HepG2 (cell line): ENCODE measurements at regions not wholly inside any gene's neighbourhood (a gene's known extent, or its start where the extent isn't known, plus 50 kb on each side); places are given as distances from the start of the nearest gene placed in this dataset.

ENCODE experiments used
- ARID2 ChIP-seq: sonication (generic); formaldehyde crosslinking; IDR thresholded peaks from 2 replicates; pipeline ENCODE4 v1.8.1; 2022; ENCODE audit warnings: mild to moderate bottlenecking, missing genetic modification reagents, borderline replicate concordance
- FOXM1 ChIP-seq: sonication (generic); formaldehyde crosslinking; IDR thresholded peaks from 2 replicates; pipeline ENCODE4 v1.5.0; 2020; ENCODE audit warnings: missing genetic modification reagents
- GATA4 ChIP-seq: sonication (generic); IDR thresholded peaks from 2 replicates; pipeline ENCODE4 v1.6.1; 2016; ENCODE audit warnings: antibody characterized with exemption, low read depth, borderline replicate concordance
- HNF4G ChIP-seq, 2 experiments: sonication (generic) in 1 of 2; formaldehyde crosslinking in 1 of 2; IDR thresholded peaks; 2 replicates each; pipeline versions ENCODE4 v1.4.0 to v1.6.1; 2011 to 2020; ENCODE audit warnings: borderline replicate concordance in 2 of 2, low read depth in 2 of 2, mild to moderate bottlenecking in 2 of 2, low read length in 1 of 2, missing genetic modification reagents in 1 of 2, moderate library complexity in 1 of 2
- HNRNPK ChIP-seq: fragments of 200-400 bp; formaldehyde crosslinking; IDR thresholded peaks from 2 replicates; pipeline ENCODE4 v1.6.1; 2018; ENCODE audit warnings: low read length, low read depth, moderate library complexity, mild to moderate bottlenecking; ENCODE audit not compliant: poor library complexity, severe bottlenecking
- KAT7 ChIP-seq: IDR thresholded peaks from 2 replicates; pipeline ENCODE4 v1.6.1; 2018; ENCODE audit warnings: borderline replicate concordance, missing compliant biosample characterization
- LBX2 ChIP-seq: sonication (generic); formaldehyde crosslinking; IDR thresholded peaks from 2 replicates; pipeline ENCODE4 v1.5.0; 2020; ENCODE audit warnings: missing genetic modification reagents, mild to moderate bottlenecking, borderline replicate concordance
- MAZ ChIP-seq, 2 experiments: sonication (generic) in 1 of 2; formaldehyde crosslinking in 1 of 2; IDR thresholded peaks; 2 replicates each; pipeline versions ENCODE4 v1.5.0 to v1.6.1; 2012 to 2020; ENCODE audit warnings: low read depth in 2 of 2, mild to moderate bottlenecking in 2 of 2, borderline replicate concordance in 1 of 2, improper control_type of control experiment in 1 of 2, low read length in 1 of 2, missing genetic modification reagents in 1 of 2, moderate library complexity in 1 of 2
- NFATC3 ChIP-seq: sonication (generic); formaldehyde crosslinking; IDR thresholded peaks from 2 replicates; pipeline ENCODE4 v1.5.1; 2020; ENCODE audit warnings: mild to moderate bottlenecking, missing genetic modification reagents
- NRL ChIP-seq: sonication (generic); formaldehyde crosslinking; IDR thresholded peaks from 2 replicates; pipeline ENCODE4 v1.5.0; 2020; ENCODE audit warnings: missing genetic modification reagents, mild to moderate bottlenecking, moderate library complexity, borderline replicate concordance
- PCBP1 ChIP-seq: fragments of 200-400 bp; formaldehyde crosslinking; IDR thresholded peaks from 2 replicates; pipeline ENCODE4 v1.6.1; 2017; ENCODE audit warnings: mild to moderate bottlenecking, low read depth, low read length, borderline replicate concordance
- REXO4 ChIP-seq: sonication (generic); formaldehyde crosslinking; IDR thresholded peaks from 2 replicates; pipeline ENCODE4 v1.8.0; 2022; ENCODE audit warnings: missing genetic modification reagents, mild to moderate bottlenecking, borderline replicate concordance
- TCF7 ChIP-seq: sonication (generic); IDR thresholded peaks from 2 replicates; pipeline ENCODE4 v1.6.1; 2016; ENCODE audit warnings: antibody characterized with exemption, low read depth
- ZBTB14 ChIP-seq: sonication (generic); formaldehyde crosslinking; IDR thresholded peaks from 2 replicates; pipeline ENCODE4 v1.4.0; 2020; ENCODE audit warnings: missing genetic modification reagents
- ZFP82 ChIP-seq: sonication (generic); formaldehyde crosslinking; IDR thresholded peaks from 2 replicates; pipeline ENCODE4 v1.5.1; 2020; ENCODE audit warnings: mild to moderate bottlenecking, missing genetic modification reagents, borderline replicate concordance
- ZMYM4 ChIP-seq: sonication (generic); formaldehyde crosslinking; IDR thresholded peaks from 2 replicates; pipeline ENCODE4 v1.8.1; 2023; ENCODE audit warnings: mild to moderate bottlenecking, missing genetic modification reagents
- ZNF232 ChIP-seq: sonication (generic); formaldehyde crosslinking; IDR thresholded peaks from 2 replicates; pipeline ENCODE4 v1.4.0; 2020; ENCODE audit warnings: missing genetic modification reagents, borderline replicate concordance
- ZNF367 ChIP-seq: sonication (generic); formaldehyde crosslinking; IDR thresholded peaks from 2 replicates; pipeline ENCODE4 v1.4.0; 2020; ENCODE audit warnings: missing genetic modification reagents, borderline replicate concordance
- ZNF431 ChIP-seq: sonication (generic); formaldehyde crosslinking; IDR thresholded peaks from 2 replicates; pipeline ENCODE4 v1.9.0; 2022; ENCODE audit warnings: missing genetic modification reagents, low read depth, mild to moderate bottlenecking, borderline replicate concordance
- ZNF550 ChIP-seq: sonication (generic); formaldehyde crosslinking; IDR thresholded peaks from 2 replicates; pipeline ENCODE4 v1.4.0; 2020; ENCODE audit warnings: mild to moderate bottlenecking, missing genetic modification reagents, borderline replicate concordance
- ZNF556 ChIP-seq: sonication (generic); formaldehyde crosslinking; IDR thresholded peaks from 2 replicates; pipeline ENCODE4 v1.4.0; 2020; ENCODE audit warnings: mild to moderate bottlenecking, missing genetic modification reagents, borderline replicate concordance
- ZNF605 ChIP-seq: sonication (generic); formaldehyde crosslinking; IDR thresholded peaks from 2 replicates; pipeline ENCODE4 v1.8.0; 2022; ENCODE audit warnings: mild to moderate bottlenecking, missing genetic modification reagents
- ZNF614 ChIP-seq: IDR thresholded peaks from 2 replicates; pipeline ENCODE4 v1.6.1; 2018; ENCODE audit warnings: missing biosample characterization, missing genetic modification reagents, inconsistent platforms, borderline replicate concordance
- TF ChIP-seq, protein P1 (sequence below): sonication (generic); formaldehyde crosslinking; IDR thresholded peaks from 2 replicates; pipeline ENCODE4 v1.4.0; 2020; ENCODE audit warnings: missing genetic modification reagents

GRCh38 chr16:80265624-80266306, 275.0 kb upstream of the DYNLRB2 start (continued):
- TF ChIP-seq HNF4G (IDR thresholded peaks at IDR 0.05; ENCODE audit: borderline replicate concordance, low read depth, low read length), result peak; percentile 92
- peak; percentile 97; the same call in 1 of the 2 replicates for TF ChIP-seq HNF4G (CRISPR knock-in tag; IDR thresholded peaks at IDR 0.05; ENCODE audit: borderline replicate concordance, low read depth)
- no peak for TF ChIP-seq MAZ (IDR thresholded peaks at IDR 0.05; ENCODE audit: borderline replicate concordance, low read depth, low read length)
- no peak for TF ChIP-seq MAZ (CRISPR knock-in tag; IDR thresholded peaks at IDR 0.05; ENCODE audit: low read depth)
- TF ChIP-seq NRL, result no peak
- peak; percentile 79 for TF ChIP-seq ZNF605
- no peak for TF ChIP-seq LBX2 (CRISPR knock-in tag)
- TF ChIP-seq ZFP82 (CRISPR knock-in tag), result no peak
- no peak for TF ChIP-seq ZBTB14 (CRISPR knock-in tag)
- peak; percentile 84 for TF ChIP-seq TCF7
- TF ChIP-seq, protein P1, sequence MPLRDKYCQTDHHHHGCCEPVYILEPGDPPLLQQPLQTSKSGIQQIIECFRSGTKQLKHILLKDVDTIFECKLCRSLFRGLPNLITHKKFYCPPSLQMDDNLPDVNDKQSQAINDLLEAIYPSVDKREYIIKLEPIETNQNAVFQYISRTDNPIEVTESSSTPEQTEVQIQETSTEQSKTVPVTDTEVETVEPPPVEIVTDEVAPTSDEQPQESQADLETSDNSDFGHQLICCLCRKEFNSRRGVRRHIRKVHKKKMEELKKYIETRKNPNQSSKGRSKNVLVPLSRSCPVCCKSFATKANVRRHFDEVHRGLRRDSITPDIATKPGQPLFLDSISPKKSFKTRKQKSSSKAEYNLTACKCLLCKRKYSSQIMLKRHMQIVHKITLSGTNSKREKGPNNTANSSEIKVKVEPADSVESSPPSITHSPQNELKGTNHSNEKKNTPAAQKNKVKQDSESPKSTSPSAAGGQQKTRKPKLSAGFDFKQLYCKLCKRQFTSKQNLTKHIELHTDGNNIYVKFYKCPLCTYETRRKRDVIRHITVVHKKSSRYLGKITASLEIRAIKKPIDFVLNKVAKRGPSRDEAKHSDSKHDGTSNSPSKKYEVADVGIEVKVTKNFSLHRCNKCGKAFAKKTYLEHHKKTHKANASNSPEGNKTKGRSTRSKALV (CRISPR knock-in tag), result no peak
- TF ChIP-seq HNRNPK, result no peak
- peak; percentile 82; the same call in 1 of the 2 replicates for TF ChIP-seq KAT7 (CRISPR knock-in tag)
- peak; percentile 95 for TF ChIP-seq GATA4
- TF ChIP-seq ZNF550 (CRISPR knock-in tag), result no peak
- TF ChIP-seq REXO4 (CRISPR knock-in tag), result no peak
- TF ChIP-seq FOXM1 (CRISPR knock-in tag), result no peak
- 0 out of 2 replicates have a peak, but pooled peaks have one; percentile 35 for TF ChIP-seq ZNF232 (CRISPR knock-in tag)
- peak; percentile 86; the same call in 1 of the 2 replicates for TF ChIP-seq ZNF614 (CRISPR knock-in tag)
- TF ChIP-seq ZMYM4 (CRISPR knock-in tag), result peak; percentile 96
- TF ChIP-seq ZNF367, result no peak
- TF ChIP-seq PCBP1, result no peak
- no peak for TF ChIP-seq NFATC3 (CRISPR knock-in tag)
- TF ChIP-seq ZNF431 (CRISPR knock-in tag), result no peak
- no peak for TF ChIP-seq ARID2 (CRISPR knock-in tag)
- TF ChIP-seq ZNF556 (CRISPR knock-in tag), result peak; percentile 37; the same call in 1 of the 2 replicates
